A673 (cell line): ENCODE measurements at regions not wholly inside any gene's neighbourhood (a gene's known extent, or its start where the extent isn't known, plus 50 kb on each side); places are given as distances from the start of the nearest gene placed in this dataset.

Experiments
- CTCF ChIP-seq: fragments of 300-800, 200-600 bp; sonication (generic); conservative IDR thresholded peaks from 2 replicates; pipeline ENCODE4 v1.5.1; 2017; ENCODE audit warnings: low read depth, mild to moderate bottlenecking, antibody characterized with exemption, low read length, moderate library complexity, mixed read lengths
- EZH2 ChIP-seq: fragments of 200-600 bp; sonication (generic); IDR thresholded peaks from 2 replicates; pipeline ENCODE4 v1.6.1; 2017; ENCODE audit warnings: borderline replicate concordance, low read depth, mild to moderate bottlenecking, mixed read lengths, antibody characterized with exemption, low read length; ENCODE audit not compliant: poor library complexity, severe bottlenecking

GRCh38 chr5:88515068-88515467, 246.4 kb upstream of the TMEM161B start:
- TF ChIP-seq EZH2: no peak
- TF ChIP-seq CTCF: no peak
